Stomach (tissue), 4 donors: ENCODE measurements at regions not wholly inside any gene's neighbourhood (a gene's known extent, or its start where the extent isn't known, plus 50 kb on each side); places are given as distances from the start of the nearest gene placed in this dataset.

Experiments used
- CTCF ChIP-seq, 7 experiments: fragments of 450-650 bp in 4 of 7; fragments of 200-600 bp in 3 of 7; sonication (generic) in 3 of 7; IDR thresholded peaks; one replicate each; pipeline ENCODE4 v1.5.1; 2016 to 2019; ENCODE audit warnings: antibody characterized with exemption in 7 of 7, control low read depth in 2 of 7, mild to moderate bottlenecking in 1 of 7
- EP300 ChIP-seq: sonication (generic); formaldehyde crosslinking; IDR thresholded peaks from one replicate; pipeline ENCODE4 v1.6.1; 2017; ENCODE audit warnings: antibody characterized with exemption
- POLR2A ChIP-seq, 4 donors: fragments of 450-650 bp; IDR thresholded peaks; one replicate each; pipeline ENCODE4 v1.6.1; 2016; ENCODE audit warnings: antibody characterized with exemption in 4 of 4, control low read depth in 2 of 4, mild to moderate bottlenecking in 1 of 4, moderate library complexity in 1 of 4
- POLR2AphosphoS5 ChIP-seq, 3 donors: sonication (generic); formaldehyde crosslinking; IDR thresholded peaks; one replicate each; pipeline ENCODE4 v1.6.1; 2016; ENCODE audit warnings: antibody characterized with exemption in 3 of 3

GRCh38 chr9:29200650-29201049 is 1627.4 kb upstream of the C9orf72 start:
- TF ChIP-seq POLR2A (IDR thresholded peaks at IDR 0.05): no peak
- TF ChIP-seq CTCF (IDR thresholded peaks at IDR 0.05): no peak
- no peak for TF ChIP-seq EP300
- no peak for TF ChIP-seq POLR2AphosphoS5 (IDR thresholded peaks at IDR 0.05)
